ENCODE measurements at regions not wholly inside any gene's neighbourhood (a gene's known extent, or its start where the extent isn't known, plus 50 kb on each side); places are given as distances from the start of the nearest gene placed in this dataset.

- TF ChIP-seq EZH2phosphoT487 (IDR thresholded peaks at IDR 0.05) (no peak), CTCF (IDR thresholded peaks at IDR 0.05) (no peak)
These were observed 168.5 kb upstream of the NUDT6 start for GRCh38 chr4:123090886-123091285.

Measured in neural progenitor cell (in vitro differentiated cells).